HEK293 (cell line): ENCODE measurements at regions not wholly inside any gene's neighbourhood (a gene's known extent, or its start where the extent isn't known, plus 50 kb on each side); places are given as distances from the start of the nearest gene placed in this dataset.

ENCODE experiments used
- CTCF ChIA-PET: fragments of 350-600 bp; formaldehyde crosslinking; extraction: SDS; loops from one replicate; lab custom pipeline; 2021; ENCODE audit warnings: antibody characterized with exemption; lab: Yijun Ruan, JAX
- POLR2A ChIA-PET: fragments of 300-600 bp; formaldehyde crosslinking; extraction: SDS; loops from one replicate; lab custom pipeline; 2020; ENCODE audit warnings: antibody characterized with exemption, inconsistent platforms; lab: Yijun Ruan, JAX
- H3K27ac ChIP-seq: fragments of 200-500 bp; sonication (Bioruptor generic); 2 replicates; pipeline ENCODE4 v1.5.1; 2014; ENCODE audit warnings: low read depth, low read length, control low read depth, inconsistent platforms; ENCODE audit errors: extremely low read depth
- H3K36me3 ChIP-seq, 2 experiments: fragments of 200-500 bp in 1 of 2; sonication (Bioruptor generic) in 1 of 2; 1 replicate in 1 of 2; 2 replicates in 1 of 2; pipeline ENCODE4 v1.5.1; 2014 to 2017; ENCODE audit warnings: inconsistent platforms in 2 of 2, low read length in 2 of 2; ENCODE audit not compliant: control insufficient read depth in 2 of 2, insufficient read depth in 1 of 2
- H3K4me1 ChIP-seq: fragments of 200-500 bp; sonication (Bioruptor generic); 2 replicates; pipeline ENCODE4 v1.5.1; 2014; ENCODE audit warnings: mild to moderate bottlenecking, low read length, inconsistent platforms; ENCODE audit not compliant: control insufficient read depth, insufficient read depth
- H3K4me3 ChIP-seq: 2 replicates; pipeline ENCODE4 v1.5.1; 2011; ENCODE audit warnings: low read depth, mild to moderate bottlenecking, control low read depth, low read length, moderate library complexity
- H3K9me3 ChIP-seq: fragments of 200-500 bp; sonication (Bioruptor generic); 2 replicates; pipeline ENCODE4 v1.5.1; 2014; ENCODE audit warnings: low read depth, low read length, inconsistent platforms; ENCODE audit not compliant: control insufficient read depth, insufficient read depth
- GLI2 ChIP-seq: fragments of 450-650 bp; formaldehyde crosslinking; IDR thresholded peaks from 2 replicates; pipeline ENCODE4; 2017; ENCODE audit warnings: missing biosample characterization, missing genetic modification characterization, low read depth, borderline replicate concordance
- HOXA7 ChIP-seq: sonication (generic); formaldehyde crosslinking; IDR thresholded peaks from 2 replicates; pipeline ENCODE4 v1.8.1; 2022; ENCODE audit warnings: missing genetic modification reagents, borderline replicate concordance
- OVOL3 ChIP-seq: fragments of 450-650 bp; formaldehyde crosslinking; IDR thresholded peaks from 2 replicates; pipeline ENCODE4 v1.5.1; 2016; ENCODE audit warnings: missing biosample characterization, missing genetic modification characterization
- WT1 ChIP-seq: fragments of 450-650 bp; formaldehyde crosslinking; IDR thresholded peaks from 2 replicates; pipeline ENCODE4 v1.5.1; 2016; ENCODE audit warnings: missing biosample characterization, missing genetic modification characterization
- ZNF112 ChIP-seq: fragments of 450-650 bp; formaldehyde crosslinking; IDR thresholded peaks from 2 replicates; pipeline ENCODE4 v1.5.0; 2017; ENCODE audit warnings: missing biosample characterization, missing genetic modification characterization
- ZNF157 ChIP-seq: fragments of 450-650 bp; formaldehyde crosslinking; IDR thresholded peaks from 2 replicates; pipeline ENCODE4 v1.5.1; 2016; ENCODE audit warnings: missing biosample characterization, missing genetic modification characterization
- ZNF175 ChIP-seq: fragments of 450-650 bp; formaldehyde crosslinking; IDR thresholded peaks from 2 replicates; pipeline ENCODE4 v1.5.1; 2016; ENCODE audit warnings: missing biosample characterization, missing genetic modification characterization
- ZNF23 ChIP-seq: fragments of 450-650 bp; formaldehyde crosslinking; IDR thresholded peaks from 2 replicates; pipeline ENCODE4 v1.5.1; 2016; ENCODE audit warnings: missing biosample characterization, missing genetic modification characterization, borderline replicate concordance
- ZNF266 ChIP-seq: fragments of 450-650 bp; formaldehyde crosslinking; IDR thresholded peaks from 2 replicates; pipeline ENCODE4 v1.5.1; 2016; ENCODE audit warnings: missing biosample characterization, missing genetic modification characterization, low read depth
- ZNF292 ChIP-seq: fragments of 450-650 bp; formaldehyde crosslinking; IDR thresholded peaks from 2 replicates; pipeline ENCODE4 v1.5.1; 2016; ENCODE audit warnings: low read depth, missing biosample characterization, missing genetic modification characterization, borderline replicate concordance
- ZNF302 ChIP-seq: fragments of 450-650 bp; formaldehyde crosslinking; IDR thresholded peaks from 2 replicates; pipeline ENCODE4 v1.5.1; 2016; ENCODE audit warnings: missing biosample characterization, missing genetic modification characterization, low read depth
- ZNF416 ChIP-seq: fragments of 450-650 bp; formaldehyde crosslinking; IDR thresholded peaks from 2 replicates; pipeline ENCODE4 v1.5.1; 2016; ENCODE audit warnings: missing biosample characterization, missing genetic modification characterization
- ZNF521 ChIP-seq: fragments of 450-650 bp; formaldehyde crosslinking; IDR thresholded peaks from 2 replicates; pipeline ENCODE4 v1.5.1; 2017; ENCODE audit warnings: missing biosample characterization, mild to moderate bottlenecking, missing genetic modification characterization
- ZNF664 ChIP-seq: fragments of 450-650 bp; formaldehyde crosslinking; IDR thresholded peaks from 2 replicates; pipeline ENCODE4 v1.5.1; 2016; ENCODE audit warnings: missing biosample characterization, missing genetic modification characterization
- ZNF677 ChIP-seq: fragments of 450-650 bp; IDR thresholded peaks from 2 replicates; pipeline ENCODE4 v1.5.0; 2018; ENCODE audit warnings: missing biosample characterization, mild to moderate bottlenecking, missing genetic modification characterization, moderate library complexity
- TF ChIP-seq, protein P1 (sequence below): fragments of 450-650 bp; formaldehyde crosslinking; IDR thresholded peaks from 2 replicates; pipeline ENCODE4 v1.5.1; 2016; ENCODE audit warnings: missing biosample characterization, missing genetic modification characterization
- TF ChIP-seq, protein P2 (sequence below): fragments of 450-650 bp; formaldehyde crosslinking; IDR thresholded peaks from 2 replicates; pipeline ENCODE4 v1.5.1; 2016; ENCODE audit warnings: missing biosample characterization, missing genetic modification characterization, borderline replicate concordance

DNA sequence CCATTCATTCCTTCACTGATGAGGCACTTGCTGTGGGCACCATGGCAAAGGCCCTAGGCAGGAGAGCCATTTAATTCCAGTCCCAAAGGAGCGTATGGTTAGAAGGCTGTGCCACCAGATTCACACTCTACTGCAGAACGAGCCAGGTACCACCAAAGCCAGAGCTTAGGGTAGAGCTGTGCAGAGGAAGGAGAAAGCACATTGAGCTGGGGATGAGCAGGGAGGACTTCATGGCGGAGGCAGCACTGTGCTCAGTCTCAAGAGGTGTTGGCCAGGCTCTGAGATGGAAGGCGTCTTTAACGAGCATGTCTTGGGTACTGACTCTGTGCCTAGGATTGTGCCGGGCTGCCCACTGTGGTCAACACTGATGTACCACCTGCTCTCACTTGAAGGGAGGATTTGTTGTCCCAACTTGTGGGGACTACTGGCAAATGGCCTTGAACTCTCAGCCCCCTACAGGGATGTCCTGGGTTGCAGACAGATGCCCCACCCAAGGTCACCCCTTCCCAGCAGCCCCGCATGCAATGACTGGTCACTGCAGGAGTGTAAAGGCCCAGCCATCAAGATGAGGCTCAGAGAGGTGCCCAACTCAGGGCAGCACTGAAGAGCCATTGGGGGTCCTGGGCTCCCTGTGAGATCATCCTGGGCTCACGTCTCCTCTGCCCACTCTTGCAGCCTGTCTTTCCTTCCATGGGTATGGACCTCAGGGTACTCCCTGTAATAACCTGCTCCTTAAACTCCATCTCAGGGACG, 251.4 kb downstream of the GLI2 start:
- Histone ChIP-seq H3K36me3 (peaks cover 0 to 72% of the 10 kb centered on the region in 2 experiments; a peak in 1 of 3 replicates), H3K27ac (no peak overlapping the region)
- CTCF ChIA-PET = no interaction called here

DNA sequence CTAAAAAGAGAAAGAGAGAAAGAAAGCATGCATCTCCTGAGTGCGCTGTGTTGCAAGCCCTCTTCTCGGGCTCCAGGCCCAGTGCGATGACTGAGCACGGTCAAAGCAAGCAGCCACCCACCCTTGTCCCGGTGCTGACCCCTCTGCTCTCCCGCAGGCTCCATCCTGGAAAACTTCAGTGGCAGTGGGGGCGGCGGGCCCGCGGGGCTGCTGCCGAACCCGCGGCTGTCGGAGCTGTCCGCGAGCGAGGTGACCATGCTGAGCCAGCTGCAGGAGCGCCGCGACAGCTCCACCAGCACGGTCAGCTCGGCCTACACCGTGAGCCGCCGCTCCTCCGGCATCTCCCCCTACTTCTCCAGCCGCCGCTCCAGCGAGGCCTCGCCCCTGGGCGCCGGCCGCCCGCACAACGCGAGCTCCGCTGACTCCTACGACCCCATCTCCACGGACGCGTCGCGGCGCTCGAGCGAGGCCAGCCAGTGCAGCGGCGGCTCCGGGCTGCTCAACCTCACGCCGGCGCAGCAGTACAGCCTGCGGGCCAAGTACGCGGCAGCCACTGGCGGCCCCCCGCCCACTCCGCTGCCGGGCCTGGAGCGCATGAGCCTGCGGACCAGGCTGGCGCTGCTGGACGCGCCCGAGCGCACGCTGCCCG, 252.5 kb downstream of the GLI2 start:
- peaks cover 0 to 69% of the 10 kb centered on the region in 2 experiments; a peak in 1 of 3 replicates for H3K36me3 ChIP-seq
- ChIA-PET POLR2A (no interaction called here), CTCF (no interaction called here)
- H3K4me3 ChIP-seq = no peak overlapping the region
- no peaks in the 10 kb centered on the region for H3K4me1 ChIP-seq
- H3K9me3 ChIP-seq = no peaks in the 10 kb centered on the region
- no peak overlapping the region for H3K27ac ChIP-seq
- TF ChIP-seq ZNF416 (tag by site-specific recombination) = no peak
- TF ChIP-seq ZNF175 = no peak
- no peak for TF ChIP-seq GLI2 (tag by site-specific recombination)
- TF ChIP-seq, protein P1, sequence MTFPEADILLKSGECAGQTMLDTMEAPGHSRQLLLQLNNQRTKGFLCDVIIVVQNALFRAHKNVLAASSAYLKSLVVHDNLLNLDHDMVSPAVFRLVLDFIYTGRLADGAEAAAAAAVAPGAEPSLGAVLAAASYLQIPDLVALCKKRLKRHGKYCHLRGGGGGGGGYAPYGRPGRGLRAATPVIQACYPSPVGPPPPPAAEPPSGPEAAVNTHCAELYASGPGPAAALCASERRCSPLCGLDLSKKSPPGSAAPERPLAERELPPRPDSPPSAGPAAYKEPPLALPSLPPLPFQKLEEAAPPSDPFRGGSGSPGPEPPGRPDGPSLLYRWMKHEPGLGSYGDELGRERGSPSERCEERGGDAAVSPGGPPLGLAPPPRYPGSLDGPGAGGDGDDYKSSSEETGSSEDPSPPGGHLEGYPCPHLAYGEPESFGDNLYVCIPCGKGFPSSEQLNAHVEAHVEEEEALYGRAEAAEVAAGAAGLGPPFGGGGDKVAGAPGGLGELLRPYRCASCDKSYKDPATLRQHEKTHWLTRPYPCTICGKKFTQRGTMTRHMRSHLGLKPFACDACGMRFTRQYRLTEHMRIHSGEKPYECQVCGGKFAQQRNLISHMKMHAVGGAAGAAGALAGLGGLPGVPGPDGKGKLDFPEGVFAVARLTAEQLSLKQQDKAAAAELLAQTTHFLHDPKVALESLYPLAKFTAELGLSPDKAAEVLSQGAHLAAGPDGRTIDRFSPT (tag by site-specific recombination) = no peak
- TF ChIP-seq, protein P2, sequence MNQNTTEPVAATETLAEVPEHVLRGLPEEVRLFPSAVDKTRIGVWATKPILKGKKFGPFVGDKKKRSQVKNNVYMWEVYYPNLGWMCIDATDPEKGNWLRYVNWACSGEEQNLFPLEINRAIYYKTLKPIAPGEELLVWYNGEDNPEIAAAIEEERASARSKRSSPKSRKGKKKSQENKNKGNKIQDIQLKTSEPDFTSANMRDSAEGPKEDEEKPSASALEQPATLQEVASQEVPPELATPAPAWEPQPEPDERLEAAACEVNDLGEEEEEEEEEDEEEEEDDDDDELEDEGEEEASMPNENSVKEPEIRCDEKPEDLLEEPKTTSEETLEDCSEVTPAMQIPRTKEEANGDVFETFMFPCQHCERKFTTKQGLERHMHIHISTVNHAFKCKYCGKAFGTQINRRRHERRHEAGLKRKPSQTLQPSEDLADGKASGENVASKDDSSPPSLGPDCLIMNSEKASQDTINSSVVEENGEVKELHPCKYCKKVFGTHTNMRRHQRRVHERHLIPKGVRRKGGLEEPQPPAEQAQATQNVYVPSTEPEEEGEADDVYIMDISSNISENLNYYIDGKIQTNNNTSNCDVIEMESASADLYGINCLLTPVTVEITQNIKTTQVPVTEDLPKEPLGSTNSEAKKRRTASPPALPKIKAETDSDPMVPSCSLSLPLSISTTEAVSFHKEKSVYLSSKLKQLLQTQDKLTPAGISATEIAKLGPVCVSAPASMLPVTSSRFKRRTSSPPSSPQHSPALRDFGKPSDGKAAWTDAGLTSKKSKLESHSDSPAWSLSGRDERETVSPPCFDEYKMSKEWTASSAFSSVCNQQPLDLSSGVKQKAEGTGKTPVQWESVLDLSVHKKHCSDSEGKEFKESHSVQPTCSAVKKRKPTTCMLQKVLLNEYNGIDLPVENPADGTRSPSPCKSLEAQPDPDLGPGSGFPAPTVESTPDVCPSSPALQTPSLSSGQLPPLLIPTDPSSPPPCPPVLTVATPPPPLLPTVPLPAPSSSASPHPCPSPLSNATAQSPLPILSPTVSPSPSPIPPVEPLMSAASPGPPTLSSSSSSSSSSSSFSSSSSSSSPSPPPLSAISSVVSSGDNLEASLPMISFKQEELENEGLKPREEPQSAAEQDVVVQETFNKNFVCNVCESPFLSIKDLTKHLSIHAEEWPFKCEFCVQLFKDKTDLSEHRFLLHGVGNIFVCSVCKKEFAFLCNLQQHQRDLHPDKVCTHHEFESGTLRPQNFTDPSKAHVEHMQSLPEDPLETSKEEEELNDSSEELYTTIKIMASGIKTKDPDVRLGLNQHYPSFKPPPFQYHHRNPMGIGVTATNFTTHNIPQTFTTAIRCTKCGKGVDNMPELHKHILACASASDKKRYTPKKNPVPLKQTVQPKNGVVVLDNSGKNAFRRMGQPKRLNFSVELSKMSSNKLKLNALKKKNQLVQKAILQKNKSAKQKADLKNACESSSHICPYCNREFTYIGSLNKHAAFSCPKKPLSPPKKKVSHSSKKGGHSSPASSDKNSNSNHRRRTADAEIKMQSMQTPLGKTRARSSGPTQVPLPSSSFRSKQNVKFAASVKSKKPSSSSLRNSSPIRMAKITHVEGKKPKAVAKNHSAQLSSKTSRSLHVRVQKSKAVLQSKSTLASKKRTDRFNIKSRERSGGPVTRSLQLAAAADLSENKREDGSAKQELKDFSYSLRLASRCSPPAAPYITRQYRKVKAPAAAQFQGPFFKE (tag by site-specific recombination) = no peak
- no peak for TF ChIP-seq ZNF677 (tag by site-specific recombination)
- TF ChIP-seq ZNF157 (tag by site-specific recombination) = no peak
- TF ChIP-seq ZNF292 (tag by site-specific recombination) = no peak
- no peak for TF ChIP-seq HOXA7
- TF ChIP-seq ZNF23 (tag by site-specific recombination) = no peak
- no peak for TF ChIP-seq ZNF112 (tag by site-specific recombination)
- no peak for TF ChIP-seq ZNF266 (tag by site-specific recombination)
- TF ChIP-seq OVOL3 (tag by site-specific recombination) = no peak
- TF ChIP-seq WT1 = no peak

More for the DNA sequence above, 251.4 kb downstream of the GLI2 start:
- H3K4me1 ChIP-seq = no peaks in the 10 kb centered on the region
- POLR2A ChIA-PET = no interaction called here
- no peaks in the 10 kb centered on the region for H3K9me3 ChIP-seq
- no peak overlapping the region for H3K4me3 ChIP-seq
- TF ChIP-seq ZNF664 (no peak), ZNF292 (tag by site-specific recombination) (no peak), ZNF302 (tag by site-specific recombination) (no peak), ZNF521 (tag by site-specific recombination) (no peak)
- TF ChIP-seq, protein P2 (tag by site-specific recombination) = no peak
- TF ChIP-seq, all 188 proteins: peak for 0
